Testis (tissue), 2 donors: ENCODE measurements at regions not wholly inside any gene's neighbourhood (a gene's known extent, or its start where the extent isn't known, plus 50 kb on each side); places are given as distances from the start of the nearest gene placed in this dataset.

ENCODE experiments used
- POLR2A ChIP-seq: fragments of 450-650 bp; IDR thresholded peaks from one replicate; pipeline ENCODE4 v1.6.1; 2017; ENCODE audit warnings: antibody characterized with exemption, mild to moderate bottlenecking, moderate library complexity
- TF ChIP-seq, protein P1 (sequence below), 3 experiments: fragments of 450-650 bp in 2 of 3; fragments of 200-600 bp in 1 of 3; sonication (generic) in 1 of 3; IDR thresholded peaks; one replicate each; pipeline ENCODE4 v1.5.1; 2016 to 2019; ENCODE audit warnings: antibody characterized with exemption in 3 of 3, mild to moderate bottlenecking in 2 of 3, moderate library complexity in 1 of 3

- TF ChIP-seq, protein P1, sequence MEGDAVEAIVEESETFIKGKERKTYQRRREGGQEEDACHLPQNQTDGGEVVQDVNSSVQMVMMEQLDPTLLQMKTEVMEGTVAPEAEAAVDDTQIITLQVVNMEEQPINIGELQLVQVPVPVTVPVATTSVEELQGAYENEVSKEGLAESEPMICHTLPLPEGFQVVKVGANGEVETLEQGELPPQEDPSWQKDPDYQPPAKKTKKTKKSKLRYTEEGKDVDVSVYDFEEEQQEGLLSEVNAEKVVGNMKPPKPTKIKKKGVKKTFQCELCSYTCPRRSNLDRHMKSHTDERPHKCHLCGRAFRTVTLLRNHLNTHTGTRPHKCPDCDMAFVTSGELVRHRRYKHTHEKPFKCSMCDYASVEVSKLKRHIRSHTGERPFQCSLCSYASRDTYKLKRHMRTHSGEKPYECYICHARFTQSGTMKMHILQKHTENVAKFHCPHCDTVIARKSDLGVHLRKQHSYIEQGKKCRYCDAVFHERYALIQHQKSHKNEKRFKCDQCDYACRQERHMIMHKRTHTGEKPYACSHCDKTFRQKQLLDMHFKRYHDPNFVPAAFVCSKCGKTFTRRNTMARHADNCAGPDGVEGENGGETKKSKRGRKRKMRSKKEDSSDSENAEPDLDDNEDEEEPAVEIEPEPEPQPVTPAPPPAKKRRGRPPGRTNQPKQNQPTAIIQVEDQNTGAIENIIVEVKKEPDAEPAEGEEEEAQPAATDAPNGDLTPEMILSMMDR (IDR thresholded peaks at IDR 0.05), result no peak
- TF ChIP-seq POLR2A, result no peak
Observed at GRCh38 chr1:99457381-99458165, 188.3 kb upstream of the PALMD start.
